ENCODE measurements at regions not wholly inside any gene's neighbourhood (a gene's known extent, or its start where the extent isn't known, plus 50 kb on each side); places are given as distances from the start of the nearest gene placed in this dataset.

GRCh38 chr10:3542185-3542611, 242.8 kb downstream of the KLF6 start:
- ChIA-PET CTCF (no interaction called here), POLR2A (no interaction called here)
- no peak for DNase-seq (ENCODE audit: low read depth, low spot score)
- H3K9me3 ChIP-seq (ENCODE audit: control insufficient read depth, insufficient read depth, low read length): peaks cover 3% of the 10 kb centered on the region; the same call in 1 of the 2 replicates
- H3K4me3 ChIP-seq (ENCODE audit: low read depth, low read length): no peak overlapping the region
- TF ChIP-seq CTCF (IDR thresholded peaks at IDR 0.05; ENCODE audit: low read depth, low read length): no peak
- H3K27me3 ChIP-seq (ENCODE audit: control insufficient read depth, insufficient read depth, low read length): no peaks in the 10 kb centered on the region
- H3K27ac ChIP-seq (ENCODE audit: low read depth, low read length): no peak overlapping the region

- no peak for TF ChIP-seq CTCF (IDR thresholded peaks at IDR 0.05; ENCODE audit: low read depth, low read length)
- Histone ChIP-seq H3K9me3 (ENCODE audit: control insufficient read depth, insufficient read depth, low read length) (peaks cover 3% of the 10 kb centered on the region; the same call in 1 of the 2 replicates), H3K27me3 (ENCODE audit: control insufficient read depth, insufficient read depth, low read length) (no peaks in the 10 kb centered on the region), H3K27ac (ENCODE audit: low read depth, low read length) (peak overlapping the region; percentile 95), H3K4me3 (ENCODE audit: low read depth, low read length) (no peak overlapping the region)
- ChIA-PET POLR2A (interaction anchor here (1.2 to 1.3 kb wide), 2 partner anchors 71 to 235 kb away, joined by 3 to 4 read pairs; no protein-coding TSS in a partner anchor), CTCF (no interaction called here)
- DNase-seq (ENCODE audit: low read depth, low spot score): no peak
These were observed 245.2 kb downstream of the KLF6 start for GRCh38 chr10:3539696-3540383.

- ChIA-PET POLR2A (interaction anchor here (1.1 to 1.3 kb wide), 3 partner anchors 13 to 236 kb away, joined by 3 to 4 read pairs (median 4); no protein-coding TSS in a partner anchor), CTCF (no interaction called here)
- peak; percentile 81 for DNase-seq (ENCODE audit: low read depth, low spot score)
- peaks cover 3% of the 10 kb centered on the region; the same call in 1 of the 2 replicates for H3K9me3 ChIP-seq (ENCODE audit: control insufficient read depth, insufficient read depth, low read length)
- no peak for TF ChIP-seq CTCF (IDR thresholded peaks at IDR 0.05; ENCODE audit: low read depth, low read length)
- H3K27ac ChIP-seq (ENCODE audit: low read depth, low read length): peak overlapping the region; percentile 95
- H3K27me3 ChIP-seq (ENCODE audit: control insufficient read depth, insufficient read depth, low read length): no peaks in the 10 kb centered on the region
- no peak overlapping the region for H3K4me3 ChIP-seq (ENCODE audit: low read depth, low read length)
These were observed 246.1 kb downstream of the KLF6 start for GRCh38 chr10:3538656-3539531.

GRCh38 chr10:3538291-3538655, 246.7 kb downstream of the KLF6 start:
- H3K27me3 ChIP-seq (ENCODE audit: control insufficient read depth, insufficient read depth, low read length): no peaks in the 10 kb centered on the region
- peaks cover 3% of the 10 kb centered on the region; the same call in 1 of the 2 replicates for H3K9me3 ChIP-seq (ENCODE audit: control insufficient read depth, insufficient read depth, low read length)
- ChIA-PET POLR2A (interaction anchor here (1.1 kb wide), 1 partner anchor 12 kb away, joined by 4 read pairs; no protein-coding TSS in a partner anchor), CTCF (no interaction called here)
- no peak overlapping the region for H3K4me3 ChIP-seq (ENCODE audit: low read depth, low read length)
- TF ChIP-seq CTCF (IDR thresholded peaks at IDR 0.05; ENCODE audit: low read depth, low read length): no peak
- no peak for DNase-seq (ENCODE audit: low read depth, low spot score)
- H3K27ac ChIP-seq (ENCODE audit: low read depth, low read length): peak overlapping the region; percentile 43

- no peak overlapping the region for H3K27ac ChIP-seq (ENCODE audit: low read depth, low read length)
- CTCF ChIA-PET: no interaction called here
- peaks cover 3% of the 10 kb centered on the region; the same call in 1 of the 2 replicates for H3K9me3 ChIP-seq (ENCODE audit: control insufficient read depth, insufficient read depth, low read length)
- TF ChIP-seq CTCF (IDR thresholded peaks at IDR 0.05; ENCODE audit: low read depth, low read length): no peak
- POLR2A ChIA-PET: no interaction called here
- no peaks in the 10 kb centered on the region for H3K27me3 ChIP-seq (ENCODE audit: control insufficient read depth, insufficient read depth, low read length)
- no peak for DNase-seq (ENCODE audit: low read depth, low spot score)
- H3K4me3 ChIP-seq (ENCODE audit: low read depth, low read length): no peak overlapping the region
These were observed 247.5 kb downstream of the KLF6 start for GRCh38 chr10:3537518-3537917.

All from AG04450 (cell line).